Prostate gland (tissue), 2 donors: ENCODE measurements at regions not wholly inside any gene's neighbourhood (a gene's known extent, or its start where the extent isn't known, plus 50 kb on each side); places are given as distances from the start of the nearest gene placed in this dataset.

Experiments
- DNase-seq: peaks from one replicate; pipeline ENCODE4 v3.0.0-alpha.2; 2019; ENCODE audit warnings: low spot score
- H3K27ac ChIP-seq, 2 donors: fragments of 200-600 bp; sonication (generic); 2 replicates each; pipeline ENCODE4 v1.5.1; 2017 to 2019
- H3K27me3 ChIP-seq: fragments of 200-600 bp; sonication (generic); replicated peaks from 2 replicates; pipeline ENCODE4 v1.5.1; 2019; ENCODE audit not compliant: insufficient read depth
- H3K36me3 ChIP-seq, 2 donors: fragments of 200-600 bp; sonication (generic); 1 replicate in 1 of 2; 2 replicates in 1 of 2; pipeline versions ENCODE4 v1.5.1 to v1.8.1; 2017 to 2019
- H3K4me1 ChIP-seq: fragments of 200-600 bp; sonication (generic); replicated peaks from 2 replicates; pipeline ENCODE4 v1.5.1; 2019
- H3K4me3 ChIP-seq, 2 donors: fragments of 200-600 bp; sonication (generic); 2 replicates each; pipeline ENCODE4 v1.5.1; 2017 to 2019
- H3K9me3 ChIP-seq: fragments of 200-600 bp; sonication (generic); 2 replicates; pipeline ENCODE4 v1.5.1; 2017
- POLR2A ChIP-seq: fragments of 450-650 bp; IDR thresholded peaks from one replicate; pipeline ENCODE4 v1.6.1; 2016; ENCODE audit warnings: antibody characterized with exemption, mild to moderate bottlenecking
- POLR2AphosphoS5 ChIP-seq: sonication (generic); formaldehyde crosslinking; IDR thresholded peaks from one replicate; pipeline ENCODE4 v1.6.1; 2017; ENCODE audit warnings: antibody characterized with exemption
- WGBS: methylation state at CpG from one replicate; pipeline ENCODE4 v1.1.5; 2018; 5-methylcytosine and 5-hydroxymethylcytosine counted together
- intact Hi-C: fragments of 100-400 bp; cut with DNase I; formaldehyde crosslinking; loops from one replicate; pipeline ENCODE4 v1.14.2; 2022
- TF ChIP-seq, protein P1 (sequence below), 4 experiments: fragments of 200-600 bp in 2 of 4; fragments of 450-650 bp in 2 of 4; sonication (generic) in 2 of 4; IDR thresholded peaks; 1 replicate in 3 of 4; 2 replicates in 1 of 4; pipeline ENCODE4 v1.5.1; 2016 to 2019; ENCODE audit warnings: antibody characterized with exemption in 4 of 4, mild to moderate bottlenecking in 2 of 4, moderate library complexity in 2 of 4

DNA sequence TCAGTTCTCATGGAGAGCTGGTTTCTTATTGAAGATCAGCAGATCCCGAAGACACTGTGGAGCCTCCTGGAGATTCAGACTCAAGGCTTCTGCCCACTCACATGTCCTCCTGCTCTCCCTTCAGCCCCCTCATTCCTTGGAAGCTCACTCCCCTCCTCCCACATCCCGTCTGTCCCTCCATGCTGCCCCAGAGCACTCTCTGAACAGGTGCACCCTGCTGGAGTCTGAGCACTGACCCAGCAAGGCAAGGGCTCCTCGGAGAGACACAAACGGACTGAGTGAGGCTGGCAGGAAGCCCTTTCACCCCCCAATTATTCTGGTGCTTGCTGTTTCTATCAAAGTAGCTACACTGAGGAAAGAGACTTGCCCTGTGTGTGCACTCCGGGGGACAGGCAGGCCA lies 374.0 kb downstream of the UQCRFS1 start:
- TF ChIP-seq, protein P1, sequence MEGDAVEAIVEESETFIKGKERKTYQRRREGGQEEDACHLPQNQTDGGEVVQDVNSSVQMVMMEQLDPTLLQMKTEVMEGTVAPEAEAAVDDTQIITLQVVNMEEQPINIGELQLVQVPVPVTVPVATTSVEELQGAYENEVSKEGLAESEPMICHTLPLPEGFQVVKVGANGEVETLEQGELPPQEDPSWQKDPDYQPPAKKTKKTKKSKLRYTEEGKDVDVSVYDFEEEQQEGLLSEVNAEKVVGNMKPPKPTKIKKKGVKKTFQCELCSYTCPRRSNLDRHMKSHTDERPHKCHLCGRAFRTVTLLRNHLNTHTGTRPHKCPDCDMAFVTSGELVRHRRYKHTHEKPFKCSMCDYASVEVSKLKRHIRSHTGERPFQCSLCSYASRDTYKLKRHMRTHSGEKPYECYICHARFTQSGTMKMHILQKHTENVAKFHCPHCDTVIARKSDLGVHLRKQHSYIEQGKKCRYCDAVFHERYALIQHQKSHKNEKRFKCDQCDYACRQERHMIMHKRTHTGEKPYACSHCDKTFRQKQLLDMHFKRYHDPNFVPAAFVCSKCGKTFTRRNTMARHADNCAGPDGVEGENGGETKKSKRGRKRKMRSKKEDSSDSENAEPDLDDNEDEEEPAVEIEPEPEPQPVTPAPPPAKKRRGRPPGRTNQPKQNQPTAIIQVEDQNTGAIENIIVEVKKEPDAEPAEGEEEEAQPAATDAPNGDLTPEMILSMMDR (IDR thresholded peaks at IDR 0.05) = no peak
- TF ChIP-seq POLR2AphosphoS5 (no peak), POLR2A (no peak)
- intact Hi-C loops = no loop called here
- Histone ChIP-seq H3K9me3 (no peaks in the 10 kb centered on the region), H3K27me3 (no peaks in the 10 kb centered on the region), H3K27ac (no peak overlapping the region), H3K4me3 (no peak overlapping the region), H3K36me3 (no peaks in the 10 kb centered on the region), H3K4me1 (no peaks in the 10 kb centered on the region)
- WGBS = 48% methylated on average over 5 of the region's 5 CpGs
- no peak for DNase-seq

DNA sequence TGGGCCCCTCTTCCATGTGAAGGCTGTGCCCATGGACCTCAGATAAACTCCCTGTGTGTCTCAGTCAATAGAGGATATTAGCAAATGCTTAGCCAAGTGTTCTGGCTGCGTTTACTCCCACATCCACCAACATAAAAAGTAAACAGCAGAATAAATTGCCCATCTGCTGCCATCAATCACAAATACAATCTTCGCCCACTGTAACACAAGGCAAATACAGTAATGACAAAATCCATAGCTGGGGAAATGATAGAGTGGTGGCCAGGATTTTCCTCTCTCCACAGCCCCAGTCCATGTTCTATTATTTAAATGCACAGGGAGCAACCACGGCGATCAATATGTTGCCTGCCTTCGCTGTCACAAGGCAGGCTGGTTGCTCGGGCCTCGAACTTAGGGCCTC lies 376.5 kb downstream of the UQCRFS1 start:
- Histone ChIP-seq H3K4me3 (no peak overlapping the region), H3K27ac (no peak overlapping the region), H3K27me3 (no peaks in the 10 kb centered on the region), H3K9me3 (no peaks in the 10 kb centered on the region), H3K4me1 (no peaks in the 10 kb centered on the region), H3K36me3 (no peaks in the 10 kb centered on the region)
- intact Hi-C loops = no loop called here
- DNase-seq = no peak
- WGBS = 75% methylated on average over 7 of the region's 7 CpGs
- TF ChIP-seq POLR2A = no peak
- TF ChIP-seq, protein P1 (IDR thresholded peaks at IDR 0.05) = no peak
- no peak for TF ChIP-seq POLR2AphosphoS5

- TF ChIP-seq POLR2A = no peak
- TF ChIP-seq, protein P1 (IDR thresholded peaks at IDR 0.05) = no peak
- no peak for TF ChIP-seq POLR2AphosphoS5
- H3K27me3 ChIP-seq = no peaks in the 10 kb centered on the region
- H3K4me1 ChIP-seq = no peaks in the 10 kb centered on the region
- no peak overlapping the region for H3K27ac ChIP-seq
- 68% methylated on average over 3 of the region's 3 CpGs for WGBS
- intact Hi-C loops = no loop called here
- DNase-seq = no peak
- H3K4me3 ChIP-seq = no peak overlapping the region
- no peaks in the 10 kb centered on the region for H3K36me3 ChIP-seq
- no peaks in the 10 kb centered on the region for H3K9me3 ChIP-seq
These were observed 378.0 kb downstream of the UQCRFS1 start for GRCh38 chr19:28834996-28835395.

GRCh38 chr19:28831462-28831861 lies 381.5 kb downstream of the UQCRFS1 start:
- no peaks in the 10 kb centered on the region for H3K9me3 ChIP-seq
- TF ChIP-seq, protein P1 (IDR thresholded peaks at IDR 0.05) = no peak
- TF ChIP-seq POLR2A = no peak
- TF ChIP-seq POLR2AphosphoS5 = no peak
- 77% methylated on average over 5 of the region's 5 CpGs for WGBS
- intact Hi-C loops = no loop called here
- no peak overlapping the region for H3K27ac ChIP-seq
- H3K27me3 ChIP-seq = no peaks in the 10 kb centered on the region
- no peaks in the 10 kb centered on the region for H3K4me1 ChIP-seq
- no peak overlapping the region for H3K4me3 ChIP-seq
- H3K36me3 ChIP-seq = no peaks in the 10 kb centered on the region
- no peak for DNase-seq

DNA sequence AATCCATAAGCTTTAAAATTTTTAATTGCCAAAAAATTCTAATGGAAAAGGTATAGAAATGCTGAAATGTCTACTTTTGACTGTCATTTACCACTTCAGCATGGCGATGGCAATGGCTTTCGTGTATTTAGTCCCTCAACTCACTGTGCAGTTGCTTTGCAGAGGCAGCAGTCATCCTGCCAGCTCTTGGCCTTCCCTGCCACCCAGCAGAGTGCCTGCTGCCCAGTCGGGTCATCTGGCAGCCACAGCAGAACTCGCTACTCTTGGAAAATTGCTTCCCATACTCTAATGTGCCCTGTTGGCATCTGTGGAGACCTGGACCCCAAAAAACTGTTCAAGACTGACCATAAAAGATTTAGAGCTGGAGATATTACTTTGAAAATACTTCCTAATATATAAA lies 383.2 kb downstream of the UQCRFS1 start:
- no peak for TF ChIP-seq POLR2A
- TF ChIP-seq POLR2AphosphoS5 = no peak
- TF ChIP-seq, protein P1 (IDR thresholded peaks at IDR 0.05) = no peak
- Histone ChIP-seq H3K9me3 (no peaks in the 10 kb centered on the region), H3K27ac (no peak overlapping the region), H3K4me3 (no peak overlapping the region), H3K36me3 (no peaks in the 10 kb centered on the region), H3K27me3 (no peaks in the 10 kb centered on the region), H3K4me1 (no peaks in the 10 kb centered on the region)
- 85% methylated on average over 4 of the region's 4 CpGs for WGBS
- intact Hi-C loops = no loop called here
- DNase-seq = no peak
